ENCODE measurements at regions not wholly inside any gene's neighbourhood (a gene's known extent, or its start where the extent isn't known, plus 50 kb on each side); places are given as distances from the start of the nearest gene placed in this dataset.

DNA sequence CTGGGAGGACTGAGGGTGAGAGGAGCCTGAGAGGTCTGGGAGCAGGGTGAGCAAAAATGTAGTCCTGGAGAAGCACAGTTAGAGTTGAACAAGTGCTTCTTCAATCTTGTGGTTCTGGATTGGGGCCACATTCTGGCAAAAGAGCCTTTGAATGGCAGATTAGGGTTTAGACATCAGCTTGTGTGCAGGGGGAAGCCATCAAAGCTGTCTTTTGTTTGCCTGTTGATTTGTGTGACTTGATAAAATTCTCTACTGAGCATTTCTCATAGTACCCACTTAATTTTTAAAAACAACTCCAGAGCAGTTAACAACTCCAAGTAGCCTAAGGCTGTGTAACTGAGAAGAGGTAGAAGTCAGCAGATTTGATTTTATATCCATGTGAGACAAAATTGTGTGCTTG, 166.2 kb downstream of the FAT3 start:
- H3K79me1 ChIP-seq (ENCODE audit: insufficient read depth, low read depth, low read length, poor library complexity, severe bottlenecking), result no peaks in the 10 kb centered on the region
- no peaks in the 10 kb centered on the region for H3K9me3 ChIP-seq (ENCODE audit: control insufficient read depth, low read depth, low read length)
- H3K4me3 Mint-ChIP-seq, result no peak overlapping the region
- H3K56ac ChIP-seq (ENCODE audit: insufficient read length, low read depth, low read length), result no peak overlapping the region
- no peak overlapping the region for H3K14ac ChIP-seq (ENCODE audit: insufficient read depth, low read length)
- H3K27me3 Mint-ChIP-seq (ENCODE audit: low read depth), result no peaks in the 10 kb centered on the region
- no peaks in the 10 kb centered on the region for H3K27me3 ChIP-seq (ENCODE audit: insufficient read depth, low read length)
- no peak overlapping the region for H3K27ac ChIP-seq (ENCODE audit: insufficient read length, low read depth, low read length)
- H3T11ph ChIP-seq (ENCODE audit: low read length), result no peak overlapping the region
- no peak overlapping the region for H4K91ac ChIP-seq (ENCODE audit: insufficient read length, low read depth, low read length)
- no peaks in the 10 kb centered on the region for H3K9me3 Mint-ChIP-seq
- no peak overlapping the region for H2BK15ac ChIP-seq (ENCODE audit: low read depth, low read length)
- H3K4me1 Mint-ChIP-seq, result peaks cover 11 to 18% of the 10 kb centered on the region in 2 experiments
- H3K4ac ChIP-seq (ENCODE audit: low read depth, low read length), result no peak overlapping the region
- H4K5ac ChIP-seq (ENCODE audit: insufficient read length, low read depth, low read length), result no peak overlapping the region
- H3K23me2 ChIP-seq (ENCODE audit: insufficient read length, low read depth, low read length, poor library complexity, severe bottlenecking), result no peaks in the 10 kb centered on the region
- H2BK120ac ChIP-seq (ENCODE audit: low read depth, low read length, poor library complexity, severe bottlenecking), result no peak overlapping the region
- no peak overlapping the region for H2BK20ac ChIP-seq (ENCODE audit: low read depth, low read length, poor library complexity, severe bottlenecking)
- H3K18ac ChIP-seq (ENCODE audit: insufficient read length, low read depth, low read length), result no peak overlapping the region
- no peak overlapping the region for H2AFZ ChIP-seq (ENCODE audit: low read length)
- H4K20me1 ChIP-seq (ENCODE audit: control insufficient read depth, insufficient read depth, insufficient read length), result no peaks in the 10 kb centered on the region
- H3K4me2 ChIP-seq (ENCODE audit: insufficient read depth, insufficient read length, low read length), result no peak overlapping the region
- H3K36me3 Mint-ChIP-seq (ENCODE audit: insufficient read depth in 1 of 3, low read depth in 3 of 3), result no peaks in the 10 kb centered on the region
- H3K23ac ChIP-seq (ENCODE audit: insufficient read length, low read depth, low read length), result no peak overlapping the region
- TF ChIP-seq, protein P1, sequence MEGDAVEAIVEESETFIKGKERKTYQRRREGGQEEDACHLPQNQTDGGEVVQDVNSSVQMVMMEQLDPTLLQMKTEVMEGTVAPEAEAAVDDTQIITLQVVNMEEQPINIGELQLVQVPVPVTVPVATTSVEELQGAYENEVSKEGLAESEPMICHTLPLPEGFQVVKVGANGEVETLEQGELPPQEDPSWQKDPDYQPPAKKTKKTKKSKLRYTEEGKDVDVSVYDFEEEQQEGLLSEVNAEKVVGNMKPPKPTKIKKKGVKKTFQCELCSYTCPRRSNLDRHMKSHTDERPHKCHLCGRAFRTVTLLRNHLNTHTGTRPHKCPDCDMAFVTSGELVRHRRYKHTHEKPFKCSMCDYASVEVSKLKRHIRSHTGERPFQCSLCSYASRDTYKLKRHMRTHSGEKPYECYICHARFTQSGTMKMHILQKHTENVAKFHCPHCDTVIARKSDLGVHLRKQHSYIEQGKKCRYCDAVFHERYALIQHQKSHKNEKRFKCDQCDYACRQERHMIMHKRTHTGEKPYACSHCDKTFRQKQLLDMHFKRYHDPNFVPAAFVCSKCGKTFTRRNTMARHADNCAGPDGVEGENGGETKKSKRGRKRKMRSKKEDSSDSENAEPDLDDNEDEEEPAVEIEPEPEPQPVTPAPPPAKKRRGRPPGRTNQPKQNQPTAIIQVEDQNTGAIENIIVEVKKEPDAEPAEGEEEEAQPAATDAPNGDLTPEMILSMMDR (conservative IDR thresholded peaks at IDR 0.05), result no peak
- H2AK5ac ChIP-seq (ENCODE audit: insufficient read length, low read length), result no peak overlapping the region
- no peak for DNase-seq
- H3K4me1 ChIP-seq (ENCODE audit: insufficient read depth, low read length), result peaks cover 7% of the 10 kb centered on the region; the same call in 1 of the 2 replicates
- H3K9ac ChIP-seq (ENCODE audit: extremely low read depth, insufficient read length, low read length), result no peak overlapping the region
- H3K79me2 ChIP-seq (ENCODE audit: insufficient read depth, low read length), result peaks cover 15% of the 10 kb centered on the region; the same call in 1 of the 2 replicates
- no peak overlapping the region for H3K27ac Mint-ChIP-seq
- no peak overlapping the region for H2BK5ac ChIP-seq (ENCODE audit: insufficient read length, low read length)
- no peak overlapping the region for H2BK12ac ChIP-seq (ENCODE audit: insufficient read length, low read depth, low read length)
- no peak overlapping the region for H4K8ac ChIP-seq (replicated peaks; ENCODE audit: insufficient read length, low read depth, low read length)
